GM06990 (cell line): ENCODE measurements at regions not wholly inside any gene's neighbourhood (a gene's known extent, or its start where the extent isn't known, plus 50 kb on each side); places are given as distances from the start of the nearest gene placed in this dataset.

ENCODE experiments used
- DNase-seq: peaks from one replicate; pipeline ENCODE4 v3.0.0-alpha.2; 2011; ENCODE audit not compliant: insufficient read length; ENCODE audit errors: extremely low read depth
- H3K27me3 ChIP-seq: replicated peaks from 2 replicates; pipeline ENCODE4 v1.6.0; 2011; ENCODE audit warnings: low read length; ENCODE audit not compliant: control insufficient read depth, insufficient read depth
- H3K36me3 ChIP-seq: 2 replicates; pipeline ENCODE4 v1.5.1; 2011; ENCODE audit warnings: low read length; ENCODE audit not compliant: control insufficient read depth, insufficient read depth
- H3K4me3 ChIP-seq: replicated peaks from 2 replicates; pipeline ENCODE4 v1.5.1; 2011; ENCODE audit warnings: low read depth, mild to moderate bottlenecking, control low read depth, low read length
- TF ChIP-seq, protein P1 (sequence below): IDR thresholded peaks from 2 replicates; pipeline ENCODE4 v1.5.1; 2011; ENCODE audit warnings: low read length, control low read depth, mild to moderate bottlenecking, inconsistent platforms; ENCODE audit not compliant: insufficient read depth, poor library complexity, severe bottlenecking

DNA sequence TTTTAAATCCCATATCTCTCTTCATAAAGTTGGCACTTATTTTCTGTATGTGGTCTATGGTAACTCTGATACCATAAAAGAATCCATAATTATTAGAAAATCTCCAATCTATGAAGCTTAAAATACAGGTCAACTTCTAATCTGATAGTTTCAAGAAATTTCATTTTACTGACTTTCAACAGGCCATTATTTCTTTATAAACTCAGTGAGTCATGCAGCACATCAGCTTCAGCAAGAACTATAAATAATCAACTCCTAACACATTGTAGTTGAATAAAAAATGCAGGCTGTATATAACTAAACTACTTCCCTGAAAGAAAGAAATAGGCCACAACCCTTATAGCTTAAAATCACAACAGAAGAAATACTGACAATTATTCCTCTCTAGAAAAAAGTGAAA is 204.3 kb upstream of the CCDC150 start:
- no peaks in the 10 kb centered on the region for H3K36me3 ChIP-seq
- no peaks in the 10 kb centered on the region for H3K27me3 ChIP-seq
- TF ChIP-seq, protein P1, sequence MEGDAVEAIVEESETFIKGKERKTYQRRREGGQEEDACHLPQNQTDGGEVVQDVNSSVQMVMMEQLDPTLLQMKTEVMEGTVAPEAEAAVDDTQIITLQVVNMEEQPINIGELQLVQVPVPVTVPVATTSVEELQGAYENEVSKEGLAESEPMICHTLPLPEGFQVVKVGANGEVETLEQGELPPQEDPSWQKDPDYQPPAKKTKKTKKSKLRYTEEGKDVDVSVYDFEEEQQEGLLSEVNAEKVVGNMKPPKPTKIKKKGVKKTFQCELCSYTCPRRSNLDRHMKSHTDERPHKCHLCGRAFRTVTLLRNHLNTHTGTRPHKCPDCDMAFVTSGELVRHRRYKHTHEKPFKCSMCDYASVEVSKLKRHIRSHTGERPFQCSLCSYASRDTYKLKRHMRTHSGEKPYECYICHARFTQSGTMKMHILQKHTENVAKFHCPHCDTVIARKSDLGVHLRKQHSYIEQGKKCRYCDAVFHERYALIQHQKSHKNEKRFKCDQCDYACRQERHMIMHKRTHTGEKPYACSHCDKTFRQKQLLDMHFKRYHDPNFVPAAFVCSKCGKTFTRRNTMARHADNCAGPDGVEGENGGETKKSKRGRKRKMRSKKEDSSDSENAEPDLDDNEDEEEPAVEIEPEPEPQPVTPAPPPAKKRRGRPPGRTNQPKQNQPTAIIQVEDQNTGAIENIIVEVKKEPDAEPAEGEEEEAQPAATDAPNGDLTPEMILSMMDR: no peak
- DNase-seq: no peak
- H3K4me3 ChIP-seq: no peak overlapping the region

DNA sequence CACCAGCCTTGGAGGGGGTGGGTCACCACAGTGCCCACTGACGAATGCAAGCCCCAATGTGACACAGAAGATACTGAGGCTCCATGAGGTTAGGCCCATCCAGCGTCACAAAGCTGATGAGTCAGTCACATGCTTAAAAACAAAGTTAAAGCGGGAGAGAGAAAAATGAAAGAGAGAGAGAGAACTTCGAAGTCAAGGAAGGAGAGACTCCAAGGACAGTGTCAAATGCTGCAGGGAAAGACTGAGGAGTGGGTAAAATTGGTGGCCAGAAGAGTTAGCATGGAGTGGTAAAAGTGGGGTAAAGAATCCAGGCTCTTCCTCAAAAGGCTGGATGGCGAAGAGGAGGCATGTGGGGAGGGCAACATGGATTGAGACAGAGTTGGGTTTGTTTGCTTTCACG is 201.9 kb upstream of the CCDC150 start:
- no peaks in the 10 kb centered on the region for H3K27me3 ChIP-seq
- DNase-seq: no peak
- no peak overlapping the region for H3K4me3 ChIP-seq
- H3K36me3 ChIP-seq: no peaks in the 10 kb centered on the region
- TF ChIP-seq, protein P1: no peak

DNA sequence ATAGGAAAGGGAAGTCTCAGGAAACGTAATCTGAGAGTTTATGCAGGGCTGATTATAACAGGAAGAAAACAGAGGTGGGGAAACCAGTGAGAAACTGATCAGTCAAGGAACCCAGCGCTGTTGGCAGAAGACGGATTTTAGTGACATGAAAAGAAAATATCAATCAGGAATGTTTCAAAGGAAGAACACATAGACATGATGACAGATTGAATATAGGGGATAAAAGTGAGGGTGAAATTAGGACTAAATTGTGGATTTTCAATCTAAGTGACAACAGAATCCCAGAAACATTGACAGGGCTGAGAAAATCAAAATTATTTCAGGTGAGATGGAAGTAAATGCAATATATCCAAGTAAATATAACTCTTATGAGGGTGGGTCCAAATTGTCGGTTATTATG is 199.8 kb upstream of the CCDC150 start:
- no peak overlapping the region for H3K4me3 ChIP-seq
- no peak for DNase-seq
- H3K36me3 ChIP-seq: no peaks in the 10 kb centered on the region
- TF ChIP-seq, protein P1: no peak
- no peaks in the 10 kb centered on the region for H3K27me3 ChIP-seq

DNA sequence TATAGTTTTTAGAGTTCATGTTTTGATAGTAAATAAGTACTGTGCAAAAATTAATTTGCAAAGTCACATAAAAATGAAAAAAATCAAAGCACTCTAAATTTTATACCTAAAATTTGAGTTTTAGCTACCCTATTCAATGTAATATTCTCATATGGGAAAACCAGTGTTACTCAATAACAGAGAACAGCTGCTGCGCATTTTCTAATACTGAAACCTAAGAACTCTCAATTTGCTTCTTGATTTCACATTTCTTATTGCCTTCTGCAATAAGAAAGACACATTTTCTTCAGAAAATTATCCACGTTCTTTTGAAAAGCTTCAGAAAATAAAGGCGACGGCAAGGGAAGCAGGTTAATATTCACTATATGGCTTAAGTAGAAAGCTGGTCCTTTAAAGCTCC is 199.1 kb upstream of the CCDC150 start:
- H3K36me3 ChIP-seq: no peaks in the 10 kb centered on the region
- TF ChIP-seq, protein P1: no peak
- DNase-seq: no peak
- H3K27me3 ChIP-seq: no peaks in the 10 kb centered on the region
- no peak overlapping the region for H3K4me3 ChIP-seq

DNA sequence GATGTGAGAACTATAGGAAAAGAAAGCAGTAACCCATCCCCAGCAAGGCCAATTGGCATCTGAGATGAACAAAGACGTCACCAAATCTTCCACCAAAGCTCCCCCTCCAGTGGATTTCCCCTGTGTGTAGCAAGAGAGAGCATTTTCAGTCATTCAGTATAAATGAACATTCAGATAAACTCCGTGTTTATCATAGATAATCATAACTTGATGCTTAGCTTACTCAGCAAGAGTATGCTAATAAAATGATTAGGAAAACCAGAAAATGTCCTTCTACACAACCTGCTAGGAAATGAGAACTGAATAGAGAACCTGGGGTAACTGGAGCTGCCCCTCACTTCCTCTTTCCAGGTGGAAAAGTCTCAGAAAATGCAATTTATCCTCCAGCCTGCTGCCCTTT is 198.0 kb upstream of the CCDC150 start:
- Histone ChIP-seq H3K27me3 (no peaks in the 10 kb centered on the region), H3K36me3 (no peaks in the 10 kb centered on the region), H3K4me3 (no peak overlapping the region)
- peak; percentile 23 for DNase-seq
- TF ChIP-seq, protein P1: no peak

DNA sequence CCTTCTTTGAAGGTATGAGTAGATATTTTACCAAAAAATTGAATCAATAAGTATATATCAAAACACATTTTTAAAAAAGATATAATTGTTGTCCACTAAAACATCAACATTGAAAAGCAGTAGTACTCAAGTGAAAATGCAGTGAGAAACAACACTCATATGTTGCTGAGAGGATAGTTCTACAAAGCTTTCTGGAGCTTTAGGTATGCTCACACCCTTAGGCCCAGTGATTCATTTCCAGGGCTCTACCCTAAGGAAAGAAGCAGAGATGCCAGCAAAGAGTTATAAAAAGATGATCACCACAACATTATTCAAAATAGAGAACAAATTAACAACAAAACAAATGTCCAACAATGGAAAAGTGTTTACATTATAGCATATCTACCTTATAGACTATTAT is 197.3 kb upstream of the CCDC150 start:
- TF ChIP-seq, protein P1: no peak
- DNase-seq: no peak
- H3K4me3 ChIP-seq: no peak overlapping the region
- H3K27me3 ChIP-seq: no peaks in the 10 kb centered on the region
- H3K36me3 ChIP-seq: no peaks in the 10 kb centered on the region
